ENCODE measurements at regions not wholly inside any gene's neighbourhood (a gene's known extent, or its start where the extent isn't known, plus 50 kb on each side); places are given as distances from the start of the nearest gene placed in this dataset.

DNA sequence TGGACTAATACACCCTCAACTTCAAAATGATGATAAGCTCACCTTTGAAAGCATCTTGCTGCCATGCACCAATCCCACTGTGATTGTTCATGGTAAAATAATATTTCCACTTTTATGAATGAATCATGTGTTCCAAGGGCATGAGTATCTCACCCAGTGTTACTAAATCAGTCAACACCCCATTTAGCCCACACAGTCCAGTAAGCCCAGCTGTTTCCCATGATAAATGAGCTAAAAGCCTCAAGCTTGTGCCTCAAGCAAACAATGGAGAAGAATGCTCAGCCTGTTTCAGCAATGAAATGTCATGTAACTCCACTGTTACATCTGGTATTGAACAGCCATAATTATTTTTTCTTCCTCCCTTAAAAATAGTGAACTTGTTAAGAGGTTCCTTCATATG, 442.5 kb downstream of the XPNPEP1 start:
- TF ChIP-seq, protein P1, sequence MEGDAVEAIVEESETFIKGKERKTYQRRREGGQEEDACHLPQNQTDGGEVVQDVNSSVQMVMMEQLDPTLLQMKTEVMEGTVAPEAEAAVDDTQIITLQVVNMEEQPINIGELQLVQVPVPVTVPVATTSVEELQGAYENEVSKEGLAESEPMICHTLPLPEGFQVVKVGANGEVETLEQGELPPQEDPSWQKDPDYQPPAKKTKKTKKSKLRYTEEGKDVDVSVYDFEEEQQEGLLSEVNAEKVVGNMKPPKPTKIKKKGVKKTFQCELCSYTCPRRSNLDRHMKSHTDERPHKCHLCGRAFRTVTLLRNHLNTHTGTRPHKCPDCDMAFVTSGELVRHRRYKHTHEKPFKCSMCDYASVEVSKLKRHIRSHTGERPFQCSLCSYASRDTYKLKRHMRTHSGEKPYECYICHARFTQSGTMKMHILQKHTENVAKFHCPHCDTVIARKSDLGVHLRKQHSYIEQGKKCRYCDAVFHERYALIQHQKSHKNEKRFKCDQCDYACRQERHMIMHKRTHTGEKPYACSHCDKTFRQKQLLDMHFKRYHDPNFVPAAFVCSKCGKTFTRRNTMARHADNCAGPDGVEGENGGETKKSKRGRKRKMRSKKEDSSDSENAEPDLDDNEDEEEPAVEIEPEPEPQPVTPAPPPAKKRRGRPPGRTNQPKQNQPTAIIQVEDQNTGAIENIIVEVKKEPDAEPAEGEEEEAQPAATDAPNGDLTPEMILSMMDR (IDR thresholded peaks at IDR 0.05): no peak

- TF ChIP-seq, protein P1 (IDR thresholded peaks at IDR 0.05): no peak
Measured at GRCh38 chr10:109475711-109476421, 447.4 kb downstream of the XPNPEP1 start.

- TF ChIP-seq, protein P1 (IDR thresholded peaks at IDR 0.05): no peak
Measured at GRCh38 chr10:109474812-109475211, 448.5 kb downstream of the XPNPEP1 start.

- TF ChIP-seq, protein P1 (IDR thresholded peaks at IDR 0.05): no peak
Measured at GRCh38 chr10:109474261-109474660, 449.1 kb downstream of the XPNPEP1 start.

GRCh38 chr10:109467551-109467950, 455.8 kb downstream of the XPNPEP1 start:
- TF ChIP-seq, protein P1 (IDR thresholded peaks at IDR 0.05): no peak

- TF ChIP-seq, protein P1 (IDR thresholded peaks at IDR 0.05): no peak
Measured at GRCh38 chr10:109464949-109465348, 458.4 kb downstream of the XPNPEP1 start.

DNA sequence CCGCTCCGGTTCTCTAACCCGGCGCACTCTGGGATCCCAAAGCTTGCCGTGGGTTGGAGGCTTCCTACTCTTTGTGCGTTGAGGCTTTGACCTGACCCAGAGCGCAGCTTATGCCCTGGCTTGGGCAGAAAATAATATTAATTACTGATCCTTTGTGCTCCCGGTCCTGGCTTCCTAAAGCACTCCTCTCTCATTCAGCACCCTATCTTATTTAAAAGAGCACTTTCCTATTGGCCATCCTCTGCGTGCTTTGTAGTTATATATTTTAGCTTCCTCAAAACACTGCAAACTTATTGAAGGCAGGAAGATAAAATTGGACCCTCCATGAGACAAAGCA, 466.0 kb downstream of the XPNPEP1 start:
- TF ChIP-seq, protein P1 (IDR thresholded peaks at IDR 0.05): no peak
